Activated CD4-positive, alpha-beta T cell treated with anti-CD3 and anti-CD28 coated beads for 1 hour (primary cell): ENCODE measurements at regions not wholly inside any gene's neighbourhood (a gene's known extent, or its start where the extent isn't known, plus 50 kb on each side); places are given as distances from the start of the nearest gene placed in this dataset.
"Not testable (repeated sequence)": the region's sequence is repeated elsewhere in the genome, so short reads cannot be mapped to it uniquely, and the experiment has no call there.

Experiments
- DNase-seq: peaks from one replicate; pipeline ENCODE4 v3.0.0-alpha.2; 2020

DNA sequence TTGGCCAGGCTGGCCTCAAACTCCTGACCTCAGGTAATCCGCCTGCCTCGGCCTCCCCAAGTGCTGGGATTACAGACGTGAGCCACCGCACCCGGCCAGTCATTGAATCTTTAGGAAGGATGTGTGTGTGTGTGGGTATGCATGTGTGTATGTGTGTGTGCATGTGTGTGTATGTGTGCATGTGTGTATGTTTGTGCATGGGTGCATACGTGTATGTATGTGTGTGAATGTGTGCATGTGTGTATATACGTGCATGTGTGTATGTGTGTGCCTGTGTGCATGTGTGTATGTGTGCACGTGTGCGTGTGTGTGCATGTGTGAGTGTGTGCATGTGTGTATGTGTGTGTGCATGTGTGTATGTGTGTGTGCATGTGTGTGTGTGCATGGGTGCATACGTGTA lies 120.1 kb upstream of the SHH start:
- DNase-seq = not testable (repeated sequence)

DNA sequence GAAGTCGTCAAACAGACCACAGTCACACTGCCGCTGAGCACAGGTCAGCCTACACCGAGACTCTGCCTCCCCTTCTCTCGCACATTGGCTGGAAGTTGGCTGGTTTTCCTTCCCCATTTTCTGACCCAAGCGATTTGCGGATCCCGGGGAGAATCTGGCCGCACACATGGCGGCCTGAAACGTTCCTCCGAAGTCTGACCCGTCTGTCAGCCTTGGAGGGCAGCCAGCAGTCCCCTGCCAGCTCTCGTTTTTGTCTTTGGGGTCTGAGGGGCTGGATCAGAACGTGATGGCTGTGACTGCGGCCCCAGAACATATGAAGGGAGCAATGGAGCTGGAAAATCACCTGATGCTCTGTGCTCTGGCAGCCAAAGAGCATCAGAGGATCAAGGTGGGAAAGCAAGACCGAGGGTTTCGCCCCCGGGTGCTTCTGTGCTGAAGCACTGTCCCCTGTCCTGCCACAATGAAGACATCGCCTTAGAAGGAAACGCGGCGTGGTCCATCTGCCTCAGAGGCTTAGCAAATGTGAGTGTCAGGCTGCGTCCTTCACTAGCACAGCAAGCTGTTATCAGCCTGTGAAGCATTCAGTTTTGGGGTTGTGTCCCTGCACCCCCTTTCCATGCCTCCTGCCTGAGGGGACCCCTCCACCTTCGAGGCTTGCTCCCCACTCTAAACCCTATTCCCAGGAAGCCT lies 119.3 kb upstream of the SHH start:
- no peak for DNase-seq

DNA sequence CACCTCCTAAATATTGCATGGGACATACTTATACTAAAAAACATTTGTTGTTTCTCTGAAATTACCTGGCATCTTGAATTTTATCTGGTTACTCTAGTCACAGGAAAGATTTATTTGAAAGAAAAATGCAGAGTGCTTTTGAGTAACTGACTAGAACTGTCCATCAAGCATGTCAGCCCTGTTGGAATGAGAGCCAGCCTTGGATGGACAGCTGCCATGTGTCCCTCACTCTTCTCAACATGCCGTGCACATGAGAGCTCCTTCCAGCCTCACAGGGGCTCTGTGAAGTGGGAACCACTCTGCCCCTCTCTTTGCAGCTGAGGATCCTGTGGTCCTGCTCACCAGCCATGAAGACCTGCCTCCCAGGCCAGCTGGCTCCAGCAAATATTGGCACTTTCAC lies 118.3 kb upstream of the SHH start:
- DNase-seq = no peak

DNA sequence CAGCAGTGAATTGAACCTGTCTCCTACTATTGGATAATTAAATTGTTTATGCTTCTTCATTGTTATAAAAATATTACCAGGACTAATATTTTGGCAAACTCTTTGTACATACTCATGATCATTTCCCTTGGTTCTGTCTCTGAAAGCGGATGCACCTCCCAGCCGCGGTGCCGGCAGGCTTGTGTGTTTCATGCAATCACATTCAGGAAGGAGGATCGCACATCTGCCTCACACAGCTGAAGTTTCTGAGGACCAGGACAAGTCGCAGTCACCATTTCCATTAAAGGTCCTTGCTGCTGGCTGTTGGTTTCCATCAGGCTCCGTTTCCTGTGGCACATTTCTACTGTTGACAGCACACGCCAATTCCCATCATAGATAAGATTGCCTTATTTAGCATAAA lies 117.8 kb upstream of the SHH start:
- no peak for DNase-seq

DNA sequence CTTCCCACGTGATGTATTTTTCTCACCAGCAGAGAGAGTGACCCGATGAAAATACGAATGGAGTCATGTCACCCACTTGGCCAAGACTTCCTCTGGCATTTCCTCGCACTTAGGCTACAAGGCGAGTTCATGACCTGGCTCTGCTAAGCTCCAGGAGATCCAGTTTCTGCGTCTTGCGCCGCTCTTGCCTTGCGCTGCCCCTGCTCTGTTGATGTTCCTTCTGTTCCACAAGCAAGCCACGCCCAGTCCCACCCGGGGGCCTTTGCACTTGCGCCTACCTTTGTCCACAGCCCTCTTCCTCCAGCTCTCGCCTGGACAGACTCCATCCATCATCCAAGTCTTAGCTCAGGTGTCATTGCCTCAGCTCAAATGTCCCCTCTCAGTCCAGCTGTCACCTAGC lies 116.3 kb upstream of the SHH start:
- no peak for DNase-seq

DNA sequence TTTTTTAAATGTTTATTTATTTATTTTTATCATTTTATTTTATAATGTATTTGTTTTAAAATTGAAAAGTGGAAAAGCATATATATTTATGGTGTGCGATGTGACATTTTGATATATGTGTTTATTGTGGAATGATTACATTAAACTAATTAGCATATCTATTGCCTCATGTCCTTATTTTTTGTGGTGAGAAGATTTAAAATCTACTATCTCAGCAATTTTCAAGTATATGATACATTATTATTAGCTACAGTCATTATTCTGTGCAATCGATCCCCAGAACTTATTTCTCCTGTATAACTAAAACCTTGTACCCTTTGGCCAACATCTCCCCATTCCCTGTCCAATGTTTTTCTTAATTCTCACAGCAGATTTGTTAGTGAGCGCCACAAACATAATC lies 115.6 kb upstream of the SHH start:
- no peak for DNase-seq

DNA sequence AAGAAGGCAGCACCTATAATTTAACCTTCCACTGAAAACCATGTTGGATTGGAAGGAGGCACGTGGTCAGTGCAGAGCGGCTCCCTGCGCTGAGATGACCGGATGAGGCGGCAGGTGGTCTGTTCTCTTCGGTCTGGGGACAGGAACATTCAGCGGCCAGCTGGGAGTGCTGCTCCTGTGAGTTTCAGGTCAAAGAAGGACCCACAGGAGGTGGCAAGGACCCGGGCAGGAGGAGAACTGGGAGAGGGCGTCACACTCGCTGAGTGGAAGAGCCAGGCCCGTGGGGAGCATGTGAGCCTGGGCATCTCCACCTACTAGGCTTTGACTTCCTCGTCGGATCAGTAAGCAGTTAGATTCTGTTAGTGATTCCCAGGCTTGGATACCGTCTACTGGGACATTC lies 113.4 kb upstream of the SHH start:
- no peak for DNase-seq

DNA sequence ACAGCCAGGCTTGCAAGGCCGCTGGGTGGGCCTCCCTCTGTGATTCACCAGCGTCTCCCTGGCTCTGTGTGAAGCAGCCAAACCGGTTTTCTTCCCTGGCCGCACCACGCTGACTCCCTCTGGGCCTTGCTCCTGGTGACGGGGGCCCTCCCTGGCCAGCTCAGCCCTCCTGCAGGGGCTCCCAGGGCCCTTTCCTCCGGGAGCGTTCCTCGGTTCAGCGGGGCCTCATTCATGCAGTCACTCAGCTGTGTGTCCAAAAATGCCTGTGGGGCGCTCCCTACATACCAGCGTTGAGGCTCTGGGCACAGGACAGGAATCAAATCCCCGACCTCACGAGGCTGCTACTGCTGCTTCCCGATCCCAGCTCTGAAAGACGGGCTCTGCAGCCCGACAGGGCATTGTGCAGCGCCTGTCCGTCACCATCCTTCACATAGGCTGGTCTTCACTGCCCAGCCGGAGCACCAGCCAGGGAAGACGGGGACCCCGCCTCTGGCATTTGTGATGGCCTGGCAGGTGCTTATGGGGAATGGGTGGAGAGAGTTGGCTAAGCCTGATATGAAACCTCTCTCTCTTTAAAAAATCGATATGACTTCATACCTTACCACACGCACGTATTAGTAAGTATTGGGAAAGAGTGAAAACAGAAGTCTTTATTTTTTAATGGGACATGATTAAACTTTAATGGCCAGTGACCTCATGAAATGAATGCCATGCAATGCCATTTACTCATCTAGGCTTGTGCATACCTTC lies 110.0 kb upstream of the SHH start:
- DNase-seq = no peak

DNA sequence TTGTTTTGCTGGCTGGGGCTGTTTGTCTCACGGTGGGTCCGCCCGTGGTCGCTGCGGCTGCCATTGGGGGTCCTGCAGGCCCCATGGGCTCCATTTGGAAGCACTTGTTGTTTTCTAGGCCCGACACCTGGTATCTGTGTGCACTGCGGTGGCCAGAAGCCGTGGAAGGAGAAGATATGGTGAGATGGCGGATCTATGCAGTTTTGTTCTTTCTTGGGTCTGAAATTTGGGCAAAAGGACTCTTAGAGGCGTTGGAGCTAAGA lies 109.5 kb upstream of the SHH start:
- DNase-seq = no peak

DNA sequence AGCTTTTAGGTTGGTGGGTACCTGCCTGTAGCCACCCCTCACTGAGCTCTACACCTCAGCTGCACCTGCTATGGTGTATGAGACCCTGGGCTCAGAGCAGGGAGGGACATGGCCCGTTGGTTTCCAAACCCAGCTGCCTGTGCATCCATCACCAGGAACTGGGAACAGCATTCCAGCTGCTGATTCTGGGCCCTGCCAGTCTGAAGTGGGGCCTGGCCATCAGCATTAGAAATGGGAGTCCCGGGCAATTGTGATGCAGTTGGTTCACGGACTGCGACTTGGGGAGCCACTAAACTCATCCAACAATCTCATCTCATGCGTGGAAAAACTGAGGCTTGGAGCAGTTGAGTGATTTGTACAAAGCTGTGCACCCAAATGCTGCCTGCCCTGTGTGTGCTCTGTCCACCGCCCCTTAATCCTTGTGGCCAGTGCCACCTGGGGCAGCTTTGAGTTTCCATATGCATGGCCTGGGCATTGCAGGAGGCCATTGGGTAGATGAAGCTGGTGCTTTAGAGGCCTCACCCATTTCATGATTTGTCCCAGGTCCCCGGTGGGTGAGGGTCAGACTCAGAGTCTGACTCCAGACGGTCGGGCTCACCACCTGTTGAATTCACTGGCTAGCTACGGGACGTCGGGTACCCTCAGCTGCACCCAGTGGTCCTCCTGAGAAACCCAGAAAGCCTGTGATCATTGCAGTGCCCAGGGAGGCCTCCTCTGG lies 109.0 kb upstream of the SHH start:
- no peak for DNase-seq

DNA sequence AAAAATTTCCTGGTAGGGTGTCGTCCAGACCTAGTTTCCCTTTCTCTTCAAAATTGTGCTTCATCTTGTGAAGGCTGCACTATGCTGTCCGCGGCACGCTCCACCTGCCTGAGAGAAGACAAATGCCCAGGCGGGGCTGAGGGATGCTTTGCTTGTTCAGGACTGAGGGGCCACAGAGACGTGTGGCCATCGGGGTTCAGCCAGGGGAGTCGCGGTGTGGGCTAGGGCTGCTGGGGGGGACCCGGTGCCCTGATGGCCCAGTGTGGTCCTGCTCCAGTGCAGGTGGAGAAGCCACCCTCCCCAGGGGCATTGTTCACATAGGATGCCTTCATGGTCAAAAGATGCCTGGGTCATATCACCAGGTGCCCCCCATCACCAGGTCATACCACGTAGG lies 107.8 kb upstream of the SHH start:
- DNase-seq = no peak

DNA sequence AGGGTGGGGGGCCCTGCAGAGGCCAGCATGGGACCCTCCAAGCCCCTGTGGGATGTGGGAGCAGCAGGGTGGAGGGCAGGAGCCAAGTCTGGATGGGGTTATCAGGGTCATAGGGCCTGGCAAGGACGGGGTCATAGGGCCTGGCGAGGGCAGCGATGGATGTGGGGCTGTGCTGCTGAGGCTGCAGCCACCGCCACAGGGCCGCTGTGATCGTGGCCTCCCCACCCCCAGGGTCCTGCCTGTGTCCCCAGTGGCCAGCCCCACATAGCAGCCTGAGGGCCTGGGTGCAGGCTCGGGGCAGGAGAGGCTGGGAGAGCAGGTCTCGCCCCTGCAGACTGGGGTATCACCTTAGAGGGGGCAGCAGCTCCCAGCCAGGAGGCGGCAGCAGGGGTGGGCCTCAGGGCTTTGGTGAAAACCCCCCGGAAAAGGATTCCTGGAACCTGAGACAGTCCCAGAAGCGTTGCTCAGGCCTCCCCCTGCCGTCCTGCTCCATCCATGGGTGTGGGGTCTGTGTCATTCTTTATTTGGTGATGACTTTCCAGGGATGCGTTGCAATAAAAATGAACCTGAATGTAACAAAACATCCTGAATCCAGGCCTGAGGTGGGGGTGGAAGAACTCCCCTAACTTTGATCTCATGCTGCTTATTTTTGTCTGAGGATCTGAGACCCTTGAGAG lies 107.3 kb upstream of the SHH start:
- no peak for DNase-seq

DNA sequence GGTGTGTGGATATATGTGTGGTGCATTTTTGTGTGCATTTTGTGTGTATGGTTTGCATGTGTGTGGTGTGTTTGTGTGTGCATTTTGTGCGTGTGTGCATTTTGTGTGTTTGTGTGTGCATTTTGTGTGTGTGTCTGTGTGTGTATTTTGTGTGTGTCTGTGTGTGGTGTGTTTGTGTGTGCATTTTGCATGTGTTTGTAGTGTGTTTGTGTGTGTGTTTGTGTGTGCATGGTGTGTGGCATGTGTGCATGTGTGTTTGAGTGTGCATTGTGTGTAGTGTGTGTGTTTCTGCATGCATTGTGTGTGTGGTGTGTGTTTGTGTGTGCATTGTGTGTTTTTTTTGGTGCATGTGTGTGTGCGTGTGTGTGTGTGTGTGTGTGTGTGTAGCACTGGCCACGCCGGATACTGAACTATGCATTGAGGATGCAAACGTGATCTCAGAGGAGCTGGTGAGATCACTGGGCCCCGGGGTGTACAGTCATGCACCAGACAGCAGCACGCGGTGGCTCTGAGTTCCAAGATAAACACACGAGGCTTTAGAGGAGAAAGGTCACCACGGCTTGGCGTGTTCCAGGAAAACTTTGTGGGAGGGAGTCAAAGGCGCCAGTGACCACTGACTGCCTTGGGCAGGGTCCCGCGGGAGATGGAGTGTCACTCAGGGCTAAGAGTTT lies 106.6 kb upstream of the SHH start:
- no peak for DNase-seq

DNA sequence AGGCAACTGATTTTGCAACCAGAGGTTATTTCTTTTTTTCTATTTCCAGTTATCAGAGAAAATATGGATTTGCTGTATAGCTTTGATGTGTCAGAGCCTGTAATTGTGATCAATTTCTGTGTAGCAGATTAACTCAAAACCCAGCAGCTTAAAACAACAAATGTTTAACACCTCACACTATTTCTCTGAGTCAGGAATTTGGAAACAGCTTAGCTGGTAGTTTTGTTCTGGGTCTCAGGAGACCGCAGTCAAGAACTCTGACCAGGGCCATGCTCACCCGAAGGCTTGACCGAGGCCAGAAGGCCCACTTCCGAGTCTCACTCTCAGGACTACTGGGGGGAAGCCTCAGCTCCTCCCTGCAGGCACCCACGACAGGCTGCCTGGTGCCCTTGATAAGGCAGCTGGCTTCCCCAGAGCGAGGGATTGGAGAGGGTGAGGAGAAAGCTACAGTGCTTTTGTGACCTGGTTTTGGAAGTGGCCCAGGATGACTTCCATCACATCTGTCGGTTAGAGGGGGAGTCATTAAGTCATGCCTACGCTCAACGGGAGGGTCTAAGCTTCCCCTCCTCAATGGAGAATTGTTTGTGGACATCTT lies 105.7 kb upstream of the SHH start:
- DNase-seq = no peak

DNA sequence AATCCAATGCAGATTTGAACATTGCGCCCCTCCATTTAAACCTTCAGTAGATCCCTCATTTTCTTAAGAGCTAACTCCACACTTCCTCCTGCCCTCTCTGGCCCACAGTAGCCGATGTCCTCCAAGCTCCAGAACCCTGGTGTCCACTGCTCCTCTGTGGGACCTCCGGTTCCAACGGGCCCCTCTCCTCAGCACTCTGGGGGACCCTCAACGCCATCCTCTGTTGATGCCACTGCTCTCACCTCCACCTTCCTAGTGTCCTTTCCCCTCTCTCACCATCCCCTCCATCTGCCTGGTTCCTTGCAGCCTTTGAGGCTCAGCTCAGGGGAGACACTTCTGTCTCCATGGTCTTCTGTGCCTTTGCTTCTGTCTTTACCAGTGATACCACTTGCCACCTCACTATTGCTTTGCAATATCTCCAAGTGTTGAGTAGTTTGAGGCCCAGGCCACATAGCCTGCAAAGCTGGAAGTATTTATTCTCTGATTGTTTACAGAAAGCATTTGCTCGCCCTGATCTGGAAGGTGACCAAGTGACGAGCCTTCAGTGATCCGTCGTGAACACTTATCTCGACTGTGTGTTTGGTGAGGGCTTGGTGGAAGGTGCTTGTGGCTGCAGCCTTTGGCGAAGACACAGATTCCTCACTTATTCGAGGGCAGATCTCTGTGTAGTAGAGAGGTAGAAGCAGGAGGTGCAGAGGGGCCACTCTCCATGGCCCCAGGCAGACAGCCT lies 104.8 kb upstream of the SHH start:
- DNase-seq = no peak

DNA sequence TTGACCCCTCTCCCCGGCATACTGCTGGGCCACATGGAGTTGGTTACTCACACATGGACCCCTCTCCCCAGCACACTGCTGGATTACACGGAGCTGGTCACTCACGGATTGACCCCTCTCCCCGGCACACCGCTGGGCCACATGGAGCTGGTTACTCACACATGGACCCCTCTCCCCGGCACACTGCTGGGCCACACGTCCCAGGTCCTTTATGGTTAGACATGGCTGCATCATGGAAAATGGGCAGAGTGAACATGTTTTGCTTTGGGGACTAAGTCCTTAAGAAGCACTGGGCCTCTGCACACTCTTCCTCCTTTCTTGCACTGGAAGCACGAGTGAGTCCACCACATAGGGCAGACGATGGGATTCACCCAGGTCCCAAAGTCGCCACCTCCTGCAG lies 102.1 kb upstream of the SHH start:
- no peak for DNase-seq

DNA sequence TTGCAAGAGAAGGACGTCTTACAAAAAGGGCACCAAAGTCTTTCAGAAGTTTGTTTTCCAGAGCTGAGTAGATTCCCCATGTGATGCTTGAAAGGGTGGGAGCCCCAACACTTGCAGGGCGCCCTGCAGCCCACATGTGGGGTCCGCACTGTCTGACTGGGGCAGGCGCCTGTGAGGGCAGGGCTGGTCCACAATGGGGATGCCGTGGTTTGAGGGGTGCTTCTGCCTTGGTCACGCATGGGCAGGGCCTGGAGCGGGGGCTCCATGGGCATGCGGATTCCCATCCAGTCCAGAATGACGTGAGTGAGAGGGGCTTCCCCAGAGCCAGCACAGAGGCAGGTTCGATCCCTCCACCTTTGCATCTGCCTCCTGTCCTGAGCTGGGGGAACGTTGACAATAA lies 101.5 kb upstream of the SHH start:
- no peak for DNase-seq

DNA sequence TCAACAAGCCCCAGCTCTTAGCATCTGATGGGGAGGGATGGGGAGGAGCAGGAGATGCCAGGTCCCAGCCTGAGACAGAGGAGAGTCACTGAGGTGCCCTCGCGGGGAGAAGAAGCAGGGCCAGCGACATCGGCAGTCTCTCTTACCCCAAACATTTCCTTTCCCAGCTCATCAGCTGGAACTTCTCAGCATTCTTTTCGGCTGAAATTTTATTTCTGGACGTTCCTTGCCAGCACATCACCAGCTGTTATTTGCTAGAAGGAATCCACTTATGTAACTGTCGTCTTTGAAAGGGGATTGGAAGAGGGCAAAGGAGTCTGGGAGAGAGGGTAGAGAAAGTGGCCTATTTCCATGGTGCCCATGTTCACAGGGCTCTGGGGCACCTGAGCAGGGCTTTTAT lies 101.0 kb upstream of the SHH start:
- no peak for DNase-seq

DNA sequence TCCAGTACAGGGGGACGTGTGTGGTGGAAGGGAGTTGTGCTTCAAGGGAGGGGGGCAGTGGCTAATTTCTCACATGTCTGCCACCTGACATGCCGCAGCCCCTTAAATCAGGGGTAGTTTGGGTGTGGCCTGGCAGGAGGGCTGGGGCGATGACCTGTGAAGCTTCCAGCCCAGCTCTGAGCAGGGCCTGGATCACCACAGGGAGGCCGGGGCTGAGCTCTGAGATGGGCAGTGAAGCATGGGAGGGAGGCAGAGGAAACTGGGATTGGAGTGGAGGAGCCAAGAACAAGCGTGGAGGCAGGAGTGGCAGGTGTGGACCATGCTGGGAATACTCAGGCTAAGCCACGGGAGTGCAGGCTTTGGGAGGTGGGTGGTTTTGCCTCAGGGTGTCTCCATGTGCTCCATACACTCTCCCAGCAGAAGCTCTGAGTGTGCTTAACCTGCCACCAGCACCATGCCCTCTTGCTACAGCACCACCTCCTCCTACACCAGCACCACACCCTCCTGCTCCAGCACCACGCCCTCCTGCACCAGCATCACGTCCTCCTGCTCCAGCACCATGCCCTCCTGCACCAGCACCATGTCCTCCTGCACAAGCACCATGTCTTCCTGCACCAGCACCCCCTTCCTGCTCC lies 99.3 kb upstream of the SHH start:
- DNase-seq = no peak

DNA sequence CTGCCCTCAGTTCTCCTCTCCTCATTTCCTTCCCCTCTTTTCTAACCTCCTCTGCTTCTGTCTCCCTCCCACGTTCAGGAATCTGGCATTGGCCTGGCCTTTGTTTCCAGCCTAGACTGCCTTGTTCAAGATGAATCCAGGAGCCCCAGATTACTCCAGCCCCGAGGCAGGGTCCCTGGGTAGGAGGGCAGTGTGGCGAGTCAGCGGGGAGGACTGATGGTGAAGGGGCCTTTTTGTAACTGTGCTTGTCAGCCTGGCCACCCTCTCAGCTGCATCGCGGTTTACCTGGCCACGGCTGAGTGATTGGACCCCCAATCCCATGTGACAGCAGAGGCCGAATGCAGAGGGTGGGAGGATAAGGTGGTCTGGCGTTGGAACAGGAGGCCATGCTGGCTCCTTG lies 96.1 kb upstream of the SHH start:
- DNase-seq = no peak

DNA sequence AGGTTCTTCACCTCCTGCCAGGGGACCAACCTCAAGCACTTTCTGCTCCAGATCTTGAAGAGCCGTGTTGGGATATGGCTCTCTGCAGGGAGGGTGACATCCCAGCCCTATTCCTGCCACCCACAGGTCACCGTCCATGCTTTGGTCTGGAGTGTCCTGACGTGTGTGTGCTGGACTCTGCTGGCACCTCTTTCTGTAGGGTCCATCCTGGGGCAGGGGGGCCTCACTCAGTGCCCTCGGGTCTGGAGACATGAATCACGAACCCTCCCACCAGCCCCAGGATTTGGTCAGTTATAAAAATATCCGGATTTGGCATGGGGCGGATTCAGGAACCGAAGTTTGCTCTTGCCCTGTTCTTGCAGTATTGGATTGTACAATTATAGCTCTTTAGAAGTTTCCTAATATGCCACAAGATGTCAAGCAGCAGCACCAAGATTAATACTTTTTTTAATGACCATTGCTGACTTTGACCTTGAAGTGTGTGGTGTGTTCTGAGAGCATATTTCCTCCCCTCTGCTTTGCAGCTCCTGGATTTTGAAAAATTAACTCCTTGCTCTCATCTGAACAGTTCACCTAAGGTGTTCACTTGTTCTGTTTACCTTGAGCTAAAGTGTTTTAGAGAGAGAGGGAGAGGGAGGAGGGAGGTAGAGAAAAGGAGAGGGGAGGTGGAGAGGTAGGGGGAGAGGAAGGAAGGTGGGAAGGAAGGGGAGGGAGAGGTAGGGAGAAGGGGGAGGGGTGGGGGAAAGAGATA lies 95.4 kb upstream of the SHH start:
- no peak for DNase-seq
